GM18517 (cell line): ENCODE measurements at regions not wholly inside any gene's neighbourhood (a gene's known extent, or its start where the extent isn't known, plus 50 kb on each side); places are given as distances from the start of the nearest gene placed in this dataset.
"Not testable (repeated sequence)": the region's sequence is repeated elsewhere in the genome, so short reads cannot be mapped to it uniquely, and the experiment has no call there.

ENCODE experiments used
- ATAC-seq: cut with Tn5 transposase; IDR thresholded peaks from one replicate; pipeline ENCODE4 v1.9.1; 2021; ENCODE audit warnings: mild to moderate bottlenecking, moderate library complexity; ENCODE audit not compliant: unreplicated experiment

DNA sequence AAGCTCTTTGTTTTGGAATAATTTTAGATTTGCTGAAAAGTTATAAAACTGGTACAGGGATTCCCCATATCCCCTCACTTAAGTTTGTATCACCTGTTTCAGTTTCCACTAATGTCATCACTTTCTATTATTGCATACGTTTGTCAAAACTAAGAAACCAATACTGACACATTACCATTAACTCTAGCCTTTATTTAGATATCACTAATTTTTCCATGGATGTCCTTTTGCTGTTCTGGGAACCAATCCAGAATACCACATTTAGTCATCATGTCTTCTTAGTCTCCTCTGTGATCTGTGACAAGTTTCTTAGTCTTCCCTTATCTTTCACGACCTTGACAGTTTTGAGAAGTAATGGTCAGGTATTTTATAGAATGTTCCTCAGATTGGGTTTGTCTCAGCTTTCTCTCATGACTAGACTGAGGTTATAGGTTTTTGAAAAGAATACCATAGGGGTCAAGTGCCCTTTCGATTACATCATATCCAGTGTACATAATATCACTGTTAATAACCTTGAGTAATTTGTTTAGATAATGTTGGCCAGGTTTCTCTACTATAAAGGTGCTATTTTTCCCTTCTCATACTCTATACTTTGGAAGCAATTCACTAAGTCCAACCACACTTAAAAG is 51.9 kb upstream of the NMUR2 start:
- ATAC-seq, result peak; percentile 56

- ATAC-seq, result peak; percentile 94
These were observed 57.1 kb upstream of the NMUR2 start for GRCh38 chr5:152462021-152462721.

- ATAC-seq, result no peak
These were observed 59.0 kb upstream of the NMUR2 start for GRCh38 chr5:152464048-152464447.

- no peak for ATAC-seq
These were observed 60.1 kb upstream of the NMUR2 start for GRCh38 chr5:152465140-152465539.

DNA sequence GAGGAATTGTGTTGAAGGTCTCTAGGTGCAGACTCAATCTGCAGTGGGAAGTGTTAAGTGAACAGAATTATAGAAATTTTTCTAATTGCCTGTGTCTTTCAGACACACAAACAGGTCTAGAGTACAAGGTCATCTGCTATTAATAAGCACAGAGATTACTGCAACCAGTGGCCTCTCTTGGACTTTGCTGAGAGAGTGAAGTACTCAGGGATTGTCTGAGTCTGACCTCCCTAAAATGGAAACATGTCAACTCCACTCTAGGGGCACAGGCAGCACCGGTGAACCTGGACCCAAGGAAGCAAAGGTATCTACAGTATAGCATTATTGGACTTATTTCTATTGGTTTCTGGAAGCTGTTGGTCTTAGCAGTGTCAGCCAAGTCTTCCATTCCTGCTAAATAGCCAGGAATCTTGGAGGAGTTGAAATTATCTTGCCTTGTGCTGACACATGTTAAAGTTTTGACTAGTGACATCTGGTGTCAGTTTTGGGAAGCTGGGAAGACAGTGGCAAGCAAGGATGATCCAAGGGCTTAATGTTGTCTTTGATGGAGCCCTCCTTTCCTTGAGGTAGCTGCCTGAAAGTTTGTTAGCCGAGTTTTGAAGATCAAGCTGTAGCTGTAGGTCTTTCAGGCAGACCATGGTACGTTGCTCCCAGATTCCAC is 61.1 kb upstream of the NMUR2 start:
- no peak for ATAC-seq

DNA sequence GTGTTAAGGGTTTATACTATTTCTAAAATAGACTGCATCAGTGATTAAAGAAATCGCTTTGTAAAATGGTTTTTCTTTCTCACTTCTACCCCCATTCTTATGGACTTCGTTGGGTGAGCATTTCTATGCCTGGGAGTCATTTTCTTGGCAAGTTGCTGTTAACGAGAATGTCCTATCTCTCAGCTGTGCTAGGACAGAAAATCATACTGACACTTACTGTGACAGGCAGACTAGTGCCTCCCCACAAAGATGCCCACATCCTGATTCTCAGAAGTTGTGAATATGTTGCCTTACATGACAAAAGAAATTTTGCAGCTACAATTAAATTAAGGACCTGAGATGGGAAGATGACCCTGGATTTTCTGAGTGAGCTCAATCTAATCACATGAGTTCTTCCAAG is 65.1 kb upstream of the NMUR2 start:
- ATAC-seq, result no peak

GRCh38 chr5:152472083-152472482 is 67.0 kb upstream of the NMUR2 start:
- no peak for ATAC-seq

DNA sequence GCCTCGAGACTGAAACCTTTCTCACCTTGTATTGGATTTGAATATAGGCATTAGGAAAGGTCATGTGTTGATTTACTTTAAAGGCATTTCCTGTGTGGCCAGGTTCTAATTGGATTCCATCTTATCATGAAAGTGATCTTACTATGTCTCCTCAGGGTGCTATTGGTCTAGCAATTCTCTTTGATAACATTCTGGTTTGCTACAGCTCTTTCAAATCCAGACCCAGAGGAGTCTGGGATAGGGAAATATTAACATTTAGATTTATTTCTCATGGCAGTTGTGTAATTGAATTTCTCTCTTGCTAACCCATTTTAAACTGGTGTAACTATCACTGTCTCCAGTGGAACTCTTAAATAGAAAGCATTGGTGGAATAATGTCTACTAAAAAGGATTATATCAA is 69.9 kb upstream of the NMUR2 start:
- no peak for ATAC-seq

DNA sequence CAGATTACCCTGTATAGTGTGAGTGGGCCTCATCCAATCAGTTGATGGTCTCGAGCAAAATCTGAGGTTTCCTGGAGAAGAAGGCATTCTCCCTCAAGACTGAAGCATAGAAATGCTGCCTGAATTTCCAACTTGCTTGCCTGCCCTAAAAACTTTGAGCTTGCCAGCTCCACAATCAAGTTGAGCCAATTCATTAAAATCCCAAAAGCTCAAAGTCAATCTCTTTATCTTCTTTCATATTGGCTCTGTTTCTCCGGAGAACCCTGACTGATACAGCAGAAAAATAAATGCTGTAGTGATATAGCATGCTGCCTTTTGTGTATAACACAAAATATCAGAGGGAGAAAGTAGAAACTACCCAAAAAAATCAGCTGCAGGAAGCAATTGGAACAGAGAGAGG is 72.5 kb upstream of the NMUR2 start:
- ATAC-seq, result no peak

DNA sequence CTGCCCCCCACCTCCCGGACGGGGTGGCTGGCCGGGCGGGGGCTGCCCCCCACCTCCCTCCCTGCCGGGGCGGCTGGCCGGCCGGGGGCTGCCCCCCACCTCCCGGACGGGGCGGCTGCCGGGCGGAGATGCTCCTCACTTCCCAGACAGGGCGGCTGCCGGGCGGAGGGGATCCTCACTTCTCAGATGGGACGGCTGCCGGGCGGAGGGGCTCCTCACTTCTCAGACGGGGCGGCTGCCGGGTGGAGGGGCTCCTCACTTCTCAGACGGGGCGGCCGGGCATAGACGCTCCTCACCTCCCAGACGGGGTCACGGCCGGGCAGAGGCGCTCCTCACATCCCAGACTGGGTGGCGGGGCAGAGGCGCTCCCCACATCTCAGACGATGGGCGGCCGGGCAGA is 74.8 kb upstream of the NMUR2 start:
- ATAC-seq, result not testable (repeated sequence)

DNA sequence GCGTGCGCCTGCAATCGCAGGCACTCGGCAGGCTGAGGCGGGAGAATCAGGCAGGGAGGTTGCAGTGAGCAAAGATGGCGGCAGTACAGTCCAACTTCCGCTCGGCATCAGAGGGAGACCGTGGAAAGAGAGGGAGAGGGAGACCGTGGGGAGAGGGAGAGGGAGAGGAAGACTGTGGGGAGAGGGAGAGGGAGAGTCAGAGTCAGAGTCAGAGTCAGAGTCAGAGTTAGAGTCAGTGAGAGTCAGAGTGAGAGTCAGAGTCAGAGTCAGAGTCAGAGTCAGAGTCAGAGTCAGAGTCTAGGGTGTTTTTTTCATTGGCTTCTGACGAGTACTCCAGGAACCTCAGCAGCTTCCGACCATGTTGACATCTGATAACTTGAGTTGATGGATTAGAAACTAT is 75.6 kb upstream of the NMUR2 start:
- ATAC-seq, result peak; percentile 85

- no peak for ATAC-seq
These were observed 82.1 kb upstream of the NMUR2 start for GRCh38 chr5:152487130-152487529.

DNA sequence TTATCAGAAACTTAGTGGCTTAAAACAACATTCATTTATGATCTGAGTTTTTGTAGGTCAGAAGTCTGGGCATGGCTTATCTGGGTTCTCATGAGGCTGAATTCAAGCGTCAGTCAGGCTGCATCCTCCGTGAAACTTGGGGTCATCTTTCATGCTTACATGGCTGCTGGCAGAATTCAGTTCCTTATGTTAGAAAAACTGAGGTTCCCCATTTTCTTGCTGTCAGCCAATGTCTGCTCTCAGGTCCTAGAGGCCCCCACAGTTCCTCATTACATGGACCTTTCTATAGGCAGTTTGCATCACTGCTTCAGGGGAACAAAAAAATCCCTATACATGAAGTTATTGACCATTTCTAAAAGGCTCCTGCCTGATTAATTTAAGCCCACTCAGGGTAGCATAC is 83.8 kb upstream of the NMUR2 start:
- no peak for ATAC-seq

DNA sequence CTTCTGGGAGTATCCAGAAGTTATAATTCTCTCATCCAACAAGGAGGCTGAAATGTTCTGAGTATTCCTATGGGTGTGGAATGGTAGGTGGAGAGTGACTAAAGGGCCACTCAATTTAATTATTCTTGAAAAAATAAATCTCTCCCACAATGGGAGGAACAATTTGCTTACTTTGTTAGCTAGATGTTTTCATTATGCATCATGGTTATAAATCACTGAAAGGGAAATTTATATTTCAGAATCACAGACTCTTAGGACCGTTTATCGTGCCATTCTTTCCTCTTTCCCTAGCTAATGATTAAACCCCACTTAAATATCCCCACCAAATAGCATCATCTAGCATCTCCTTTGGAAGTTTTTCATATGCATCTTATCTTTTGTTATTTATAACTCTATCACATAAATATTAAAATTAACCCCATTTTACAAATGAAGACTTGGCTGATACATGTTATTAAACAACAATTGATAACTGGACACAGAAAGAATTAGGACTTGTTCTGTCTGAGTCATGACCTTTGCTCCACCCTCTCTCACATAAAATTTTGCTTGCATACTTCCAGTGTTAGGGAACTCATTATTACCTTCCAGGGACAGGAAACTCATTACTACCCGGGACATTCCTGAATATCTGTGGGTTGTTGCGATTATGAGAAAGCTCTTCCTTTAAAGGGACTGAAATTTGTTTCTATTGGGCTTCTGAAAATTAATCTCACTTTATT is 94.9 kb upstream of the NMUR2 start:
- no peak for ATAC-seq

GRCh38 chr5:152501294-152501693 is 96.2 kb upstream of the NMUR2 start:
- ATAC-seq, result no peak

DNA sequence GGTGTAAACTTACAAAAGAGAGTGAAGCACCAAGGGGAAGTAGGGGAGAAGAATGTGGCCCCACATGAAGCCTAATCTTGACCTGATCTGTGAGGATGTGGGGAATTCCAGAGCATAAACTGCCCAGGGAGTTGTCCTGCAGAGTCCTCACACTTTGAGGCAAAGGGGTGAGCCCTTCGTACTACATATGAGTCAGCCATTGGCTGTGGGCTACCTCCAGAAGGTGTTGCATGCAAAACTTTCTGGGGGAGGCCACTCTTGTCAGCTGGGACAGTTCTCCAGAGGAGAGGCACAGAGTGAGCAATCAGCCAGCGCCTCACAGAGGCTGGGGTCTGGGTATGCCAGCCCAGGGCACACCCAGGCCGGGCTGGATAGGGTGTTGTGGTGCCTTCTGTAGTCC is 98.1 kb upstream of the NMUR2 start:
- ATAC-seq, result no peak

DNA sequence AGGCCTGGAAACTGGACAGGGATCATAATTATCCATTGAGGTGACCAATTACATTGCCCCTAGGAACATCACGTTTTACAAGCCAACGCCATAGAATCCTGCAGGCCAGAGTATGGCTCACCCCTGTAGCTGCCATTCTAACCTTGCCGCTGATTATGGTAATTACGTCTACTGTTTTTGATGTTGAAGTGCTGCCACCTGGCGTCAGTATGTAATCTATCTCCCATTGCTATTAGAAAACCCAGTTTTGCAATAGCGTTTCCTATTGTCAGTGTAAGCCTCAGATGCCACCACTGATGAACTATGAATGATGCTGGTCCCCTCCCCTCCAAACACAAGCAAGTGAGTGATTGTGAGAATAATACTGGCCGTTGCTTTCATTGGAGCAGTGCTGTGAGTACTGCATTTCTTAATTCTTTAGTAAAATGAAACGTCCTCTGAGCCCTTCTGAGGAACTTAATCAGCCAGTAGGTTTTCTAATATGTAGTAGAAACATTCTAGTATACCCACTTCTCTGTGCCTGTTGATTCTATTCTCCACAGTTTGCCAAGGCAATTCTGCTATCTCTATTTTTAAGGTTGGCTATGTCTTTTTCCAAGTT is 100.5 kb upstream of the NMUR2 start:
- ATAC-seq, result peak; percentile 92

GRCh38 chr5:152511120-152511519 is 106.0 kb upstream of the NMUR2 start:
- ATAC-seq, result no peak

DNA sequence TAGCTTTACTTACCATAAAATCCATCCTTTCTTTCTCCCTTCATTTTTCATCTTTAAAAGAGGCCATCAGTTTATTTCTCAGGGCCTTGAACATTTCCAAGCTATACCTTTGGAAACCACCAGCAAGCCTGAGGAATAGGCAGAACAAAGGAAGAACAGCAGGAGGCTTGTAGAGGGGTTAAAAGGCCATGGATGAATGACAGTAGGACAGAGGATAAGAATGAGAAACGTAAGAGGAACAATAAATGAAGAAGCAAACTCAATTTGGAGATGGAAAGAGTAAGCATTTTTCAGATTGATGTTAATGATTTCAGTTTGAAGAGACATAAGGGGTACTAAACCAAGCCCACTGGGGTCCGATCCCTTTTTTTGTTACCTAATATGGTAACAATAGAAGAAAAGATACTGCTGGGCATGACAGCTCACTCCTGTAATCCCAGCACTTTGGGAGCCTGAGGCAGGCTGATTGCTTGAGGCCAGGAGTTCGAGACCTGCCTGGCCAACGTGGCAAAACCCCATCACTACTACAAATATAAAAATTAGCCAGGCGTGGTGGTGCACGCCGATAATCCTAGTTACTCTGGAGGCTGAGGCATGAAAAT is 106.6 kb upstream of the NMUR2 start:
- no peak for ATAC-seq

GRCh38 chr5:152514827-152515397 is 109.8 kb upstream of the NMUR2 start:
- ATAC-seq, result no peak

GRCh38 chr5:152523964-152524363 is 118.9 kb upstream of the NMUR2 start:
- ATAC-seq, result no peak
